ENCODE measurements at regions not wholly inside any gene's neighbourhood (a gene's known extent, or its start where the extent isn't known, plus 50 kb on each side); places are given as distances from the start of the nearest gene placed in this dataset.

DNA sequence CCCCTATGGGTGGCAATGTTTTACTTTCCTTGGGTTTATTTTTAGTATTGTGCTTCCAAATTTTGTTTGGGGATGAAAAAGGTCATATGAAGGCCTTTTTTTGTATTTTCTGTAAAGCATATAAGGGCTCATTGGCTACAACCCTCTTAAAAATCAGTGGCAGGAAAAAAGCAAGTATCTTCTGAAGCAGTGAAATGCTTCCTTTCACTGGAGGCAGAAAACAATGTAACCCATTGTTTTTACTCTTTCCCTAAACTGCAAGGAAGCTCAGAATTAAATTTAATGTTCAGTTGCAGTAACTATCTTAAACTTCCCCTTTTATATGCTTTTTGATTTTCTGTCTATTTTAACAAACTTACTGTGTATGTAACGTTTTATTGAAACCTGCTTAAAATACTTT, 148.7 kb upstream of the LYZL1 start:
- Histone ChIP-seq H3K9me3 (ENCODE audit: control insufficient read depth in 1 of 2, insufficient read depth in 1 of 2, low read depth in 1 of 2, low read length in 2 of 2) (no peaks in the 10 kb centered on the region), H3K9ac (ENCODE audit: low read length) (no peak overlapping the region), H3K27ac (ENCODE audit: low read depth, low read length) (no peak overlapping the region), H3K79me2 (ENCODE audit: insufficient read depth, low read length) (no peaks in the 10 kb centered on the region), H2AFZ (ENCODE audit: low read depth, low read length, poor library complexity, severe bottlenecking) (no peak overlapping the region), H3K27me3 (ENCODE audit: insufficient read depth, low read length) (no peaks in the 10 kb centered on the region), H3K9me2 (ENCODE audit: insufficient read depth) (no peaks in the 10 kb centered on the region), H3K4me1 (ENCODE audit: control insufficient read depth in 1 of 2, insufficient read depth in 2 of 2, low read length in 2 of 2) (peaks cover 0 to 23% of the 10 kb centered on the region in 2 experiments; a peak in 1 of 4 replicates), H3K4me2 (ENCODE audit: low read length) (0 out of 2 replicates have a peak overlapping the region, but pooled peaks have one; percentile 0), H3K36me3 (ENCODE audit: control insufficient read depth in 1 of 2, insufficient read depth in 2 of 2, low read length in 2 of 2) (no peaks in the 10 kb centered on the region), H4K20me1 (ENCODE audit: insufficient read depth) (no peaks in the 10 kb centered on the region), H3K4me3 (replicated peaks in 1 of 2; ENCODE audit: low read depth in 1 of 2, low read length in 2 of 2) (no peak overlapping the region)
- ATAC-seq (no peak), DNase-seq (ENCODE audit: low read depth, low spot score) (no peak)
- no TSS peak for BruUV-seq (replicated peaks)
- intact Hi-C loops (cut with micrococcal nuclease): no loop called here
- ChIA-PET POLR2A (no interaction called here), RAD21 (ENCODE audit: low non-redundant PET in 1 of 2, low total read pairs in 2 of 2, uncharacterized antibody in 2 of 2, unreplicated experiment in 2 of 2) (no interaction called here), CTCF (no interaction called here)
- TF ChIP-seq ZFX (IDR thresholded peaks at IDR 0.05): no peak
- no peak for TF ChIP-seq ELF1 (IDR thresholded peaks at IDR 0.05; ENCODE audit: borderline replicate concordance, low read depth)

GRCh38 chr10:29140991-29141390, 147.9 kb upstream of the LYZL1 start:
- Histone ChIP-seq H4K20me1 (ENCODE audit: insufficient read depth) (no peaks in the 10 kb centered on the region), H3K9me2 (ENCODE audit: insufficient read depth) (no peaks in the 10 kb centered on the region), H3K27ac (ENCODE audit: low read depth, low read length) (no peak overlapping the region), H3K4me1 (ENCODE audit: control insufficient read depth in 1 of 2, insufficient read depth in 2 of 2, low read length in 2 of 2) (peaks cover 0 to 23% of the 10 kb centered on the region in 2 experiments; a peak in 1 of 4 replicates), H3K36me3 (ENCODE audit: control insufficient read depth in 1 of 2, insufficient read depth in 2 of 2, low read length in 2 of 2) (no peaks in the 10 kb centered on the region), H3K4me3 (replicated peaks in 1 of 2; ENCODE audit: low read depth in 1 of 2, low read length in 2 of 2) (no peak overlapping the region), H3K9ac (ENCODE audit: low read length) (no peak overlapping the region), H2AFZ (ENCODE audit: low read depth, low read length, poor library complexity, severe bottlenecking) (no peak overlapping the region), H3K27me3 (ENCODE audit: insufficient read depth, low read length) (no peaks in the 10 kb centered on the region), H3K4me2 (ENCODE audit: low read length) (0 out of 2 replicates have a peak overlapping the region, but pooled peaks have one; percentile 0), H3K9me3 (ENCODE audit: control insufficient read depth in 1 of 2, insufficient read depth in 1 of 2, low read depth in 1 of 2, low read length in 2 of 2) (no peaks in the 10 kb centered on the region), H3K79me2 (ENCODE audit: insufficient read depth, low read length) (no peaks in the 10 kb centered on the region)
- ChIA-PET CTCF (no interaction called here), RAD21 (ENCODE audit: low non-redundant PET in 1 of 2, low total read pairs in 2 of 2, uncharacterized antibody in 2 of 2, unreplicated experiment in 2 of 2) (no interaction called here), POLR2A (interaction anchor here (0.7 kb wide), 1 partner anchor 18 kb away, joined by 3 read pairs; no protein-coding TSS in a partner anchor)
- intact Hi-C loops (cut with micrococcal nuclease): no loop called here
- DNase-seq (ENCODE audit: low read depth, low spot score): no peak
- ATAC-seq: no peak
- TF ChIP-seq CTCF (IDR thresholded peaks at IDR 0.05 in 2 of 3, conservative IDR thresholded peaks at IDR 0.05 in 1 of 3; ENCODE audit: borderline replicate concordance in 1 of 3, insufficient read depth in 1 of 3, low read depth in 2 of 3, low read length in 2 of 3) (no peak), POLR2A (IDR thresholded peaks at IDR 0.05; ENCODE audit: borderline replicate concordance, extremely low read depth, insufficient read depth, insufficient read length) (no peak), YY1 (IDR thresholded peaks at IDR 0.05; ENCODE audit: extremely low read depth, insufficient replicate concordance, low read depth, low read length) (no peak)
- BruUV-seq (replicated peaks): no TSS peak

Data from HCT116 (cell line).